IMR-90 (cell line): ENCODE measurements at regions not wholly inside any gene's neighbourhood (a gene's known extent, or its start where the extent isn't known, plus 50 kb on each side); places are given as distances from the start of the nearest gene placed in this dataset.

Source experiments
- ATAC-seq: fragments of 200-7000 bp; cut with Tn5 transposase; 2 replicates; pipeline ENCODE4 v1.9.1; 2020; ENCODE audit warnings: low read depth, mild to moderate bottlenecking, moderate library complexity
- BruUV-seq: library from RNA; stranded (reverse); fragments of 400-500 nt; replicated peaks from 2 replicates; lab custom pipeline; 2021; lab: Mats Ljungman, UMichigan
- CTCF ChIA-PET: fragments of 300-600 bp; formaldehyde crosslinking; extraction: SDS; loops from one replicate; lab custom pipeline; 2021; ENCODE audit warnings: antibody characterized with exemption; lab: Yijun Ruan, JAX
- POLR2A ChIA-PET: fragments of 300-600 bp; sonication (Branson Sonifier 250); formaldehyde crosslinking; loops from one replicate; lab custom pipeline; 2022; ENCODE audit warnings: antibody characterized with exemption; ENCODE audit not compliant: unreplicated experiment; lab: Charles Lee
- DNase-seq: peaks from one replicate; pipeline ENCODE4 v3.0.0; 2013
- H2AFZ ChIP-seq: replicated peaks from 2 replicates; pipeline ENCODE3; 2013; ENCODE audit warnings: low read length, mild to moderate bottlenecking; ENCODE audit not compliant: poor library complexity
- H2AK5ac ChIP-seq: 2 replicates; pipeline ENCODE4 v1.6.1; 2013; ENCODE audit warnings: low read depth, low read length, inconsistent platforms
- H2AK9ac ChIP-seq: replicated peaks from 2 replicates; pipeline ENCODE3; 2013; ENCODE audit warnings: mild to moderate bottlenecking, low read depth, low read length, moderate library complexity; ENCODE audit not compliant: poor library complexity
- H2BK120ac ChIP-seq: 2 replicates; pipeline ENCODE4 v1.6.1; 2013; ENCODE audit warnings: low read depth, low read length, inconsistent platforms
- H2BK15ac ChIP-seq: 3 replicates; pipeline ENCODE4 v1.6.1; 2013; ENCODE audit warnings: low read depth, low read length, inconsistent platforms
- H2BK20ac ChIP-seq: 2 replicates; pipeline ENCODE4 v1.6.1; 2013; ENCODE audit warnings: low read depth, mild to moderate bottlenecking, inconsistent platforms, low read length, moderate library complexity
- H2BK5ac ChIP-seq: 2 replicates; pipeline ENCODE4 v1.6.1; 2013; ENCODE audit warnings: mild to moderate bottlenecking, low read depth, low read length, inconsistent platforms; ENCODE audit not compliant: poor library complexity, severe bottlenecking
- H3K14ac ChIP-seq: replicated peaks from 2 replicates; pipeline ENCODE4 v1.6.1; 2013; ENCODE audit warnings: low read depth, low read length, inconsistent platforms
- H3K18ac ChIP-seq: 2 replicates; pipeline ENCODE4 v1.6.1; 2013; ENCODE audit warnings: low read depth, low read length, control low read depth
- H3K23ac ChIP-seq: 2 replicates; pipeline ENCODE4 v1.6.1; 2013; ENCODE audit warnings: low read depth, low read length, inconsistent platforms
- H3K27ac ChIP-seq: 2 replicates; pipeline ENCODE4 v1.5.1; 2013; ENCODE audit warnings: mild to moderate bottlenecking, control low read depth, low read length; ENCODE audit not compliant: insufficient read depth
- H3K27me3 ChIP-seq: 2 replicates; pipeline ENCODE4 v1.6.1; 2013; ENCODE audit warnings: low read length; ENCODE audit not compliant: control insufficient read depth, insufficient read depth
- H3K36me3 ChIP-seq: 2 replicates; pipeline ENCODE4 v1.6.1; 2013; ENCODE audit warnings: low read length, mixed read lengths; ENCODE audit not compliant: control insufficient read depth, insufficient read depth
- H3K4ac ChIP-seq: 2 replicates; pipeline ENCODE4 v1.6.1; 2013; ENCODE audit warnings: low read depth, low read length, inconsistent platforms
- H3K4me1 ChIP-seq: 2 replicates; pipeline ENCODE4 v1.6.1; 2013; ENCODE audit warnings: low read length, mixed read lengths; ENCODE audit not compliant: control insufficient read depth, insufficient read depth
- H3K4me2 ChIP-seq: 2 replicates; pipeline ENCODE4 v1.6.1; 2013; ENCODE audit warnings: low read depth, mild to moderate bottlenecking, control low read depth, low read length, moderate library complexity
- H3K4me3 ChIP-seq: 2 replicates; pipeline ENCODE4 v1.5.1; 2013; ENCODE audit warnings: low read depth, mild to moderate bottlenecking, control low read depth, low read length, moderate library complexity; ENCODE audit not compliant: insufficient read depth
- H3K56ac ChIP-seq: 2 replicates; pipeline ENCODE4 v1.6.1; 2013; ENCODE audit warnings: low read length, inconsistent platforms; ENCODE audit not compliant: insufficient read depth; ENCODE audit errors: extremely low read depth
- H3K79me1 ChIP-seq, 2 experiments: 2 replicates each; pipeline ENCODE4 v1.6.1; 2013; ENCODE audit warnings: low read length in 2 of 2, inconsistent platforms in 1 of 2, low read depth in 1 of 2
- H3K9ac ChIP-seq: 2 replicates; pipeline ENCODE4 v1.6.1; 2013; ENCODE audit warnings: low read depth, low read length, control low read depth
- H3K9me1 ChIP-seq: 2 replicates; pipeline ENCODE4 v1.6.1; 2013; ENCODE audit warnings: low read length, inconsistent platforms; ENCODE audit not compliant: insufficient read depth
- H3K9me3 ChIP-seq: 2 replicates; pipeline ENCODE4 v1.6.1; 2013; ENCODE audit warnings: low read length; ENCODE audit not compliant: control insufficient read depth, insufficient read depth
- H4K20me1 ChIP-seq: 2 replicates; pipeline ENCODE4 v1.6.1; 2013; ENCODE audit warnings: low read length, inconsistent platforms; ENCODE audit not compliant: insufficient read depth
- H4K5ac ChIP-seq: 2 replicates; pipeline ENCODE4 v1.6.1; 2013; ENCODE audit warnings: mild to moderate bottlenecking, low read depth, low read length, control low read depth
- H4K8ac ChIP-seq, 2 experiments: 2 replicates each; pipeline ENCODE4 v1.6.1; 2013; ENCODE audit warnings: low read depth in 2 of 2, low read length in 2 of 2, control low read depth in 1 of 2, inconsistent platforms in 1 of 2
- H4K91ac ChIP-seq: 2 replicates; pipeline ENCODE4 v1.6.1; 2013; ENCODE audit warnings: low read depth, low read length, inconsistent platforms; ENCODE audit not compliant: insufficient read depth
- CHD1 ChIP-seq: IDR thresholded peaks from 2 replicates; pipeline ENCODE4 v1.6.1; 2012; ENCODE audit warnings: low read depth, low read length, improper control_type of control experiment
- CTCF ChIP-seq: conservative IDR thresholded peaks from 2 replicates; pipeline ENCODE4 v1.5.1; 2012; ENCODE audit warnings: mild to moderate bottlenecking, low read depth, low read length, improper control_type of control experiment
- MAFK ChIP-seq: IDR thresholded peaks from 2 replicates; pipeline ENCODE4 v1.6.1; 2012; ENCODE audit warnings: low read depth, low read length, improper control_type of control experiment
- MAZ ChIP-seq: IDR thresholded peaks from 2 replicates; pipeline ENCODE4 v1.6.1; 2012; ENCODE audit warnings: low read depth, mild to moderate bottlenecking, low read length, improper control_type of control experiment, moderate library complexity, borderline replicate concordance
- MXI1 ChIP-seq: IDR thresholded peaks from 2 replicates; pipeline ENCODE4 v1.6.1; 2012; ENCODE audit warnings: low read depth, mild to moderate bottlenecking, low read length, moderate library complexity, borderline replicate concordance
- RAD21 ChIP-seq: IDR thresholded peaks from 2 replicates; pipeline ENCODE4 v1.6.1; 2012; ENCODE audit warnings: low read length, improper control_type of control experiment
- RFX5 ChIP-seq: IDR thresholded peaks from 2 replicates; pipeline ENCODE4 v1.8.0; 2012; ENCODE audit warnings: low read depth, mild to moderate bottlenecking, low read length, moderate library complexity
- SMC3 ChIP-seq: fragments of 150-350 bp; IDR thresholded peaks from 2 replicates; pipeline ENCODE4 v1.6.1; 2016; ENCODE audit warnings: low read depth, mild to moderate bottlenecking, antibody characterized with exemption, low read length, moderate library complexity
- WGBS, 2 experiments: methylation state at CpG; one replicate each; pipeline versions ENCODE4 v1.1.5 to v1.1.7; 2013; ENCODE audit warnings: missing lambda C conversion rate in 2 of 2; ENCODE audit not compliant: insufficient read length in 1 of 2; ENCODE audit errors: extremely low coverage in 2 of 2; 5-methylcytosine and 5-hydroxymethylcytosine counted together
- dilution Hi-C: fragments of 300-500 bp; cut with HindIII; formaldehyde crosslinking; loops from one replicate; pipeline ENCODE4 v1.14.3; 2018; ENCODE audit warnings: low sequenced_read_pairs; ENCODE audit not compliant: unreplicated experiment
- in situ Hi-C: fragments of 300-500 bp; cut with MboI; formaldehyde crosslinking; loops from 3 replicates; pipeline ENCODE4 v1.14.3; 2019; ENCODE audit warnings: low sequenced_read_pairs, inconsistent platforms, mixed read lengths
- intact Hi-C: fragments of 100-400 bp; cut with micrococcal nuclease; formaldehyde crosslinking; loops from 2 replicates; pipeline ENCODE4 v1.10.0; 2022

GRCh38 chr5:82728926-82729702, 348.1 kb downstream of the TMEM167A start:
- TF ChIP-seq CTCF = no peak
- TF ChIP-seq CHD1 = no peak
- no peak for TF ChIP-seq MAFK
- TF ChIP-seq MXI1 = no peak
- no peak for TF ChIP-seq RAD21
- no peak for TF ChIP-seq RFX5
- TF ChIP-seq MAZ = no peak
- TF ChIP-seq SMC3 = no peak
- Histone ChIP-seq H4K20me1 (no peaks in the 10 kb centered on the region), H3K27me3 (no peaks in the 10 kb centered on the region), H2BK15ac (no peak overlapping the region), H4K5ac (no peak overlapping the region), H3K4me1 (no peaks in the 10 kb centered on the region), H2BK120ac (no peak overlapping the region), H2BK20ac (no peak overlapping the region), H3K27ac (no peak overlapping the region), H4K91ac (no peak overlapping the region), H3K56ac (no peak overlapping the region), H3K9ac (no peak overlapping the region), H3K23ac (no peak overlapping the region), H4K8ac (no peak overlapping the region), H3K79me1 (no peaks in the 10 kb centered on the region), H3K9me3 (no peaks in the 10 kb centered on the region), H3K4me3 (no peak overlapping the region), H3K18ac (no peak overlapping the region), H3K9me1 (no peaks in the 10 kb centered on the region), H2BK5ac (no peak overlapping the region), H3K4me2 (no peak overlapping the region), H3K4ac (no peak overlapping the region), H3K14ac (no peak overlapping the region), H2AFZ (no peak overlapping the region), H2AK5ac (no peak overlapping the region), H3K36me3 (no peaks in the 10 kb centered on the region), H2AK9ac (no peak overlapping the region)
- in situ Hi-C loops (no loop called here), intact Hi-C loops (no loop called here), dilution Hi-C loops (no loop called here)
- no peak for DNase-seq
- 39% methylated on average over 3 of the region's 9 CpGs; no CpG with 5 or more reads in 1 of the 2 experiments for WGBS, 2 experiments
- no peak for ATAC-seq
- ChIA-PET POLR2A (no interaction called here), CTCF (no interaction called here)
- no TSS peak for BruUV-seq
